HG02885 (cell line): ENCODE measurements at regions not wholly inside any gene's neighbourhood (a gene's known extent, or its start where the extent isn't known, plus 50 kb on each side); places are given as distances from the start of the nearest gene placed in this dataset.

Experiments
- ATAC-seq: cut with Tn5 transposase; IDR thresholded peaks from one replicate; pipeline ENCODE4 v1.9.1; 2021; ENCODE audit warnings: mild to moderate bottlenecking; ENCODE audit not compliant: unreplicated experiment, poor library complexity

DNA sequence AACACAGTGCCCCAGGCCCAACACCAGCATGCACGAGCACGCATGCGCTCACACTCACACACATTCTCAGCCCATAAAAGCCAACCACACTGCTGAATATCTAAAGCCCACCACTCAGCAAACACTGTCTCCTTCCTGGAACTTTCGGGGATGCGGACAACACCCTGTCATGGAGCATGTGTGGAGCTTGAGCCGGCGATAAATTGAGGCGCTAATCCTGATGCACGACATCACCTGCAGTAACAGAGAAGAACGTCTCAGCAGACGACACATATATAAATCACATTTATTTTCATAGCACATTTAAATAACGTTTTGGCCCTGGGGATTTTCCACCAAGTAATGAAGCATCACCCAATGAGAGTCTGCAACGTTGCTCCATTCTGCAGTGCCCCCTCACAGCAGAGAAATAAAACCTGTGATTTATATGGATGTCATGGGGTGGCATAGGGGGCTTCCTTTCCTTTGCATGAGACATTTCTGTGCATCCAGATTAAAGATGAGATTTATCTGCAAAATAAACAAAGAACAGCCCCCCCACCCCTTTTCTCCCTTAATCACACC, 267.7 kb upstream of the NFE2L3 start:
- ATAC-seq = no peak

DNA sequence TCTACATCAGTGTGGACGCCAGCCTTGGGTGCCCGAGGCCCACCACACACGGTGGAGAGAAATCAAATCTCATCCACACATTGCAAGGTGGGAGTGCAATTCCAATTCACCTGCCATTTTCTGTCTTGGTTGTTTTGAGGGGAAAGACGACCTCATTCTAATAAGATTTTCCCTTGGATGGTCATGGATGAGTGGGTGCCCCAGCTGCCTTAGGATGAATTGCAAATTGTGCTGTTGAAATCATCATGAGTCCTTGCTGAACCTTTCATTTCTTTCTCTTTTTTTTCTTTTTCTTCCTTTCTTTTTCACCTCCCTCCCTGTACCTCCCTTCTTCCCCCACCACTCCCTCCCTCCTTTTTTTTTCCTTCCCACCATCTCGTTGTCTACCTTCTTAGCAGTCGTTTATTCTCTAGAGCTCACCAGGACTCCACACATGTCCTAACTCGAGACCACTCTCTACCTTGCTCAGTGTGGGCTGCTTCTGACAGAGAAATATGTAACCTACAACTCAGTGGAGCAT, 266.9 kb upstream of the NFE2L3 start:
- ATAC-seq = no peak

DNA sequence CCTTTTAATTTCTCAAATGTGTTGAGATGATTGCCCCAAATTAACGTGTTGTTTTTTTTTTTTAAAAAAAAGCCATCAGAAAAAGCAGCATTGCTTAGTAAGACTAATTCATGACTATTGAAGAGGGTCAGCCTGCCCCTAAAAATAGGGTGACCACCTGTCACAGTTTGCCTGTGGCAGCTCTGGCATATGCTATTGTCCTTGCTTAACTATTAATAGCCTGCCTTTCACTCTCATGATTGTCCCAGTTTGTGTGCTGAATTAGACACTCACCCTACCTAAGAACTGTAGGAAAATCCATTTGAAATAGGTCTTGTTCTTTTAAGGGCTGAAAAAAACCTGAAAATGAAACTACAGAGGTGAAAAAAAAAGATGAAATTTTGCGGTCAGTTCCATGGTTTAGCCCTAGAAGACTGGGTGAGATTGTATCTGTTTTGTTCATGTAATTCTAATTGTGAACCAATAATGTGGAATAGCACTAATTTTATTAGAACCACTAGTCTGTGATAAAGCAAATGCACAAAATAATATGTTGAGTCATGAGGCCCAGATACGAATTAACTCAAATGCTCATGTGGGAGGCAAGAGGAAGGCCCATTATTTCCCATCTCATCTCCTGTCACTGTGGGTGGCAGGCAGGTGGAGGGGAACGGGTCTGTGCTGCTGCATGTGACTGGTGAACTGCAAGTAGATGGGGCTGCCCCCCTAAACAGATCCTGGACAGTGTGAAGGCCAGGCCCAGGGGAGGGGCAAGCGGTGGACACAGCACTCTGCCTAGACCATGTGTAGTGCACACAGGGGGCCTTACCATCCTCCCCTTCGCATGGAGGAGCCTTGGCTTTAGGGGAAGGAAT, 265.4 kb upstream of the NFE2L3 start:
- ATAC-seq = no peak

DNA sequence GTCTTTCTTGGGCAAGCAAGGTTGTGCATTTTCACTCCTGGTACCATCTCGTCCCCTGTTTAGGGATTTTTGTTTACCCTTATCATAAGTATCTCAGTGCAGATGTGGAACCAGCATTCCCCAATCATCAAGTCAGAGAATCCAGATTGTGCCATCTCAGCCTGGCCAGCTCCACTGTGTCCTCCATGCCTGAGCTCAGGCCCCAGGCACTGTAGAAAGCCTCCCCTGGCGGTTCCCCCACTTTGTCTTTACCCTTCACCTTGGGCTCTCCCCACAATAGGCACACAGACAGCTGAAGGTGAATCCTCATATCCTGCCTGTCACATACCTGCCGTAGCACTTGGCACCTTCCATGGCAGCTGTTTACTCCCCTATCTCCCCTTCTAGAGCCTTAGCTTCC, 264.7 kb upstream of the NFE2L3 start:
- no peak for ATAC-seq

DNA sequence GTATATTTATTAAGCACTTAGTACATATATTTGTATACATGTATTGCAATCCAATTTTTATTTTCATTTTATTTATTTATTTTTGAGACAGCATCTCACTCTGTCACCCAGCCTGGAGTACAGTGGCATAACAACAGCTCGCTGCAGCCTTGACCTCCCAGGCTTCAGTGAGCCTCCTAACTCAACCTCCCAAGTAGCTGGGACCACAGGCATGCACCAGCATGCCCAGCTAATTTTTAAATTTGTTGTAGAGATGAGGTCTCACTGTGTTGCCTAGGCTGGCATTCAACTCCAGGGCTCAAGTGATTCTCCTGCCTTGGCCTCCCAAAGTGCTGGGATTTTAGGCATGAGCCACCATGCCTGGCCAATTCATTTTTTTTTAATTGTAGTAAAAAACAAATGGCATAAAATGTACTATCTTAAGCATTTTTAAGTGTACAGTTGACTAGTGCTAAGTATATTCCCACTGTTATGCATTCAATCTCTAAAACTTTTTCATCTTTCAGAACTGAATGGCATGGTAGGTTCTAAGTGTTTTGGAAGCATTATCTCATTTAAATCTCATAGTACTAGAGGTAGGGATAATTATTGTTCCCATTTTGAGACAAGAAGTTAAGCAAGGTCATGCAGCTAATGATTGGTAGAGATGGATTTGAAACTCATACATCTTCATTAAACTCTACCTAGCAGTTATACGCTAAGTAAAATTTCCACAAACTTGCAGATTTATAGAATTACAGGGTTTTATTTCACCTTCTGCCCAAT, 264.0 kb upstream of the NFE2L3 start:
- no peak for ATAC-seq

DNA sequence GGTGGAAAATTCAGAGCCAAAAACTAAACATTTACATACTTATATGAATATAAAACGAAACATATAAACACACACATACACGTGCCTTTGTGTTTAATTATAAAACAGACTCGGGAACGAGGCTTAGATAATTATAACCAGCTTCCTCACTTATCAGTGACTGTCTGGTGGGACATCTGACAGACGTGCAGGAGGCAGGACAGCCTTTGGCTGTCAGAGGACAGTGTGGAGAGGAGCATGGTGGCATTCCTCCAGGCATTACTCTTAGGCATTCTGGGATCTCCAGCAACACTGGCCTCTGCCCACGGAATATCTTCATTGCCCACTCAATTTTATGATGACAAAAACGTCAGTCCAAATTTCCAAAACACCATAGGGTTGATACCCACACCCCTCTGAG, 262.2 kb upstream of the NFE2L3 start:
- no peak for ATAC-seq

DNA sequence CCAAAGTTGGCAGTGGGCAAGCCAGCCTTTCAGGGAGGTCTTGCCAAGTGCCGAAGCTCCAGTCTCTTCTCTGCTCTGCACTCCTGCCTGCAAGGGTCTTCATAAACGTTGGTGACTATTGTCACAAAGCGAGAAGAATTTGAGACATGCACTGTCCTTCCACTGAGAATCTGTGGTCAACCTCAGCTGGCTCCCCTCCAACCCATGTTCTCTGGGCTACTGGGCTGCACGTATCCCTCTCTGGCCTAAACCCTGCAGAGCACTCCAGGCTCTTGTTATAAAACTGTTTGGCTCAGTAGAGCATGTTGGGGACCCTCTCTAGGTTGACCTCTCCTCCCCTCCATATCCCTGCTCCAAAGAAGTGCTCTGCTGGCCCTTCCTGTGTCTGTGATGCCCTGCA, 260.4 kb upstream of the NFE2L3 start:
- no peak for ATAC-seq

DNA sequence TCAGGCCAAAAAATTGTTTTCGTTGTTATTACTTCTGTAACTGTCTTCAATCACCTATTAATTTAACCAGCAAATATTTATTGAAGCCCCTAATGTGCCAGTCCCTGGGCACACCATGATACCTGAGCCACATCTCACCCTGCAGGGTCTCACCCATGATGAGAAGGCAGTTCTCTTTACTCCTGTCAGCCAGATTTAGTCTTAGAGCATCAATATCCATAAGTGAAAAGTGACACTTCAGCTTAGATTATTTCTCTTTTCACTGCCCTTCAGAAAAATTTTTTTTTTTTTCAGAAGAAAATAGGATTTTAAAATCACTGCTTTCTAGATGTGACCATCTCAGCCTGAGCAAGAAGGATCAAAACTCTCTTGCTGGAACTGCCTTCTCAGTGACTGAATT, 258.6 kb upstream of the NFE2L3 start:
- no peak for ATAC-seq

DNA sequence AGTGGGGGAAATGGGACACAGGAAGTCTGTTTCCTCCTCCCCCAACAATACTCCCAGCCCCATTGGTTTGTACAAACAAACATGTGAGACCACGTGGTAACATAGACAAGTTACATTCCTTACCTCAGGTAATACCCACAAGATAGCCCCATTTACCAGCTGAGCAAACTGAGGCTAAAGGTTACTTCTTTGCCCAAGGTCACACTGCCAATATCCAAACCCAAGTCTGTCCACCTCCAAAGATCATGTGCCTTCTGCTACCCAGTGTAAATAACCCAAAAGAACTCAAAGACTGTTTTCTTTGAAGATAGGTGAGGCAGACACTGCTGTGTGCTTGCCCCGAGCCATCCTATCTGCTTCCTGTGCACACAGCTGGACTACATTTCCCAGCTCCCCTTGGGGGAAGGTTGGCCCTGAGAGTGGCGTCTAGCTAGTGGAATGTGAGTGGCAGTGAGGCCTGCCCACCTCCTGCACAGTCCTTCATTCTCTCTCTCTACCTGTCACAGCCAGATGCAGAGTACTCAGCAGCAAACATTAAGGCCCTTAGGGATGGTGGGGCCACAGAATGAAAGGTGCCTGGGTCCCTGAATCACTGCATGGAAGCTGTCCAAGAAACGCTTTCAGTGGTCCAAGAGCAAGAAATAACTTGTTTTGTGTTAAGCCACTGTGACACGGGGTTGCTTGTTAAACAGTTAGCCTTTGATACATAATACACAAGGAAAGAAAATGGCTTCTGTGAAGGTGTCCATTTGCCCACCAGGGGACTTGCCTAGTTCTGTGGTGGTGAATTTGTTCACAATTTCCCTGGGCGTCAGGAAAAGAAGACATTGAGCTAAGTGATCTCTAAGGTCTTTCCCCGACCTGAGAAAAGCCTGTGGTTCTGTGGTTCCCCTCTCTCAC, 257.7 kb upstream of the NFE2L3 start:
- peak; percentile 74 for ATAC-seq

DNA sequence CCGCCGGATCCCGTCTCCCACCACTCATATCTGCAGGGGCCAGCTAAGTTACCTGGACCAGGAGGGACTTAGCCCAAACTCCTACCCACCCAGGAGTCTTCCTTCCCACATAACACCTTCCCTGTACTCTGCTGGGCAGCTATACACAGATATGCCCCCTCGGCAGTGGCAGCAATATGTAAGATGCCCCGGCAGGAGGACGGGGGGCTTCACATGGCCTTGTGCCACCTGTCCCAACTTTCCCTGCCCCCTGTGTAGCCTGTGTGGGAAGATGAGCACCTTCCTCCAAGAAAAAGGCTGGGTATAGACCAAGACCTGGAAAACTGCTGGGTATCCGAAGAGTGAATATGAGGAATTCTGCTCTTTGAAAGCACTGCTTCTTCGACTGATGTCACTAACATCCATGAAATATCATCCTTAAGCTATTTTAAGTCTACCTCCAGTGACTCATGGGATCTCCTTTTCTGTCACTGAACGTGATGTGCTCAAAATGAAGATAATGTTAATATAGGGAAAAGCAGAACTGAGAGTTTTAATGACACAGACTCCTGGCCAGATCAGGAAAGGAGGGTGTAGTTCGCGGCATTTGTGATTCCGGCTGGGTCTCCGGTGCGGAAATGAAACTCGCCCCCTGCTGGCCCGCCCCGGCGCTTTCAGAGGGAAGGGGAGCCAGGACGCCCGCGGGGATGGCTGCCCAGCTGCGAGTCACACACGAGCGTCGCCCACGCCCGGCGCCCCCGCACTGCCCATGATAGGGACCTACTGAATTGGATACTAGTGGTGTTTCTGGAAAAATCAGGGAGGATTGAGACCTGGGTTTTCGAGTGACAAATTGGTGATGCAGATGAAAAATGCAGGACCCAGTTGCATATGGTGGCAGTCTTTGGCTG, 256.9 kb upstream of the NFE2L3 start:
- peak; percentile 73 for ATAC-seq

DNA sequence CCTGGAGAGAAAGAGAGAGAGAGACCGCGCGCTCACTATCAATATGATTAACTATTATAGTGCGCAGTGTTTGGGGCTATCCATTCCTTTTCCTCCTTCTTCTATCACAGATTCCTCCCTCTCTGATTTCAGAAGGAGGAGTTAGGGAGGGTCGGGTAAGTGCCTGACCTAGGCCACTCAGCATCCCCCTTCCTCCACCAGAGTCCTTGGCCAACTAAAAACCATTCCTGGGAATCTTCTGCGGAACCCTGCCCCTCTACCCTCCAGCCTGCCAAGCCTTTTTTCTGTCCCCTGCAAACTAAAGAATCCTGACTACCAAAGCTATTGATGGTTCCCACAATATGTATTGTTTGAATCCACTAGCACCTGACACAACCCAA, 256.2 kb upstream of the NFE2L3 start:
- ATAC-seq = no peak

DNA sequence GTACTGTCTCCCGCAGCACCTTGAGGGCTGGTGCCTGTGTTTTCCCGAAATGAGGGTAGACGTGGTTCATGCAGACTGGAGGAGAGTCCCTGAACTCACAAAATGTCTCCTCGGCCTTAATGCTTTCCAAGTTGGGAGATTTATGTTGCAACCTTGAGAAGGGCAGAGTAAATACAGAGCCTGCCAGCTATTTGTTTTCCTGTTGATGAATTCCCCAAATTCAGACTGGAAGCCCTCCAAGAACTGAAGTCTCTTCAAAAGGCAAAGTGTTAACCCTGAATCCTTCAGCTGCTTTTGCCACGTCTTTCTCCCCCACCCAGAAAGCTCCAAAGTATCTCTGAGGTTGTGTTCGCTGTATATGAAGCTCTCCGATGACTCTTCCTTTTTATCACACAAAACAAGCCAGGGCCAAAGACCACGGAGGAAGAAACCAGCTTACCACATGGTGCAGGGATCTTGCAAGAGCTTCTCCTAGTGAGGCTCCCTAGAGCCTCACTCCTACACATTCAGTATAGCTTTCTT, 254.7 kb upstream of the NFE2L3 start:
- ATAC-seq = no peak

DNA sequence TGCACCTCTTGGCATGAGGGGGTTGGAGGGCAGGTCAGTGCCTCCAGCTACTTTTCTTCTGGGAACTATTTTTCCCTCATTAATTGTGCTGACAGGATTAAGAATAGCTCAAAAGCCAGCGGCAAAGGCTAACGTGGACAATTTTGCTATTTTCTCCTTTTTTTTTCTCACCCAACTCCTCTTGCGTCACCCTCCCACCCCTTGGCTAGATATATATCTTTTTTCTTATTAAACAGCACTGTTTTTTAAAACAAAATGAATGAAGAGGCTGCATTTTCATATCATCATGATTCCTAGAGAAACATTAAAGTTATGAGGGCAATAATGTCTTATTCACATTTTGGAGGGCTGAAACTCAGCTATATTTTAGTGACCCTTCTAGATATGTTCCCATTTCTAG, 251.8 kb upstream of the NFE2L3 start:
- no peak for ATAC-seq

DNA sequence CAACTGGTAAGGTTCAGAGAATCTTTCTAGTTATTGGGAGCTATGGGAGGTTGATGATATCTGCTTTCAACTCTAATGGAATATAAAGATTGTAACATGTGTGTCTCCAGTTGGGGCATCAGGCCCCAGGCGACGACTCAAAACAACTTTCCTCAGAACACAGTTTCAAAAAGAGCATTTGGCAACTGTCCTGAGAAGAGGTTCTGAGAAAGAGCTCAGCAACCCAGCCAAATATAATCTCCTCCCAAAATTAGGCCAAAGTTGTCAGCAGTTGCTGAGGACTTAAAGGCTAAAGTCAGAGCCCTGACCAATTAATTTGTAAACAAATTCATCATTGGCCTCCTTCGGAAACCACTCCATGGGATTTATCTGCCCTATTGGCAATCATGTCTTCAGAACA, 251.1 kb upstream of the NFE2L3 start:
- no peak for ATAC-seq

DNA sequence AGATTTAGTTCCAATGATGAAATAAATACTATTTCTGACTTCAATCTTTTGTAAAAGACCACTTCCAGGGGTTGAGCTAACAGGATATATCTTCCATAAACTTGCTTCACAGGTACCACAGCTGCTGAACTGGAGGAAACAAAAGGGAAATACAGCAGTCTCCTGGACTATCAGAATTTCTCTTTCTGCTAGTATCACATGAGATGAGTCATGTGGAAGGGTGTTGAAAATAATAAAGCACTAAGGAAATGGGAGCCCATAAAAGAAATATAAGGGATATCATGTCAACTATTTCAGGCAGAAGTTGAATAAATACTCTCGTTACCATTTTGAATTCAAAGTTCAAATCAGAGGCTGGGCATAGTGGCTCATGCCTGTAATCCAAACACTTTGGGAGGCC, 250.3 kb upstream of the NFE2L3 start:
- ATAC-seq = no peak

DNA sequence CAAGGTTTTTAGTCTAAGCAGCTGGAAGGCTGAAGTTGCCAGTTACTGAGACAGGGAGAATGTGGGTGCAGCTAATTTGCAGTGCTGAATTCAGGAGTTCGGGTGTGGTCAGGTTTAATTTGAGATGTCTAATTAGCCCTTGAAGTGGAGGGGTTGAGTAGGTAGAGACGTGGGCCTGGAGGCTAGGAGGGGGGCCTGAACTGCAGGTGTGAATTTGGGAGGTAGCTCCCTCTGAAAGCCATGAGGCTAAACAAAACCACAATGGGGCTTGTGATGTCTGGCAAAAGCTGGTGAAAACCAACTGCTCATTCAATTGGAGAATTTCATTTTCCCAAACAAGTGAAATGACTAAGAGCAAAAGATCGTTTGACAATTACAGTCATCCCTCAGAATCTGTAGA, 246.0 kb upstream of the NFE2L3 start:
- ATAC-seq = no peak

DNA sequence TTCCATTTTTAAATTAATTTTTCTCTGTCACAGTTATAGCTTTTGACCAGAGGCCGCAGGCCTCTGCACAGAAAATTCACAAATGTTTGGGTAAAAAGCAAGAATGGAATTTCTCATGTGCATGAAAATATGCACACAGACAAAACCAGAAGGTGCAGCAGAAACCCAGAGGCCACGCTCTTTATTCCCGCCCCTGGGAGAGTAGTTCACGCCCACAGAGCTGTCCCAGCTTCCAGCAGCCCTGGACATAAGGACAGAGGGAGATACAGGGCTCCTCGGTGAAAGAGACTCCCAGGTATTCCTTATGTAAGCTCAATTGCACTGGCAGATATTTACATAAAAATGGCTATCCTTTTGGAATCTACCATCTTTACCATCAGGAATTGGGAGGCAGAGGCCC, 245.2 kb upstream of the NFE2L3 start:
- ATAC-seq = no peak

DNA sequence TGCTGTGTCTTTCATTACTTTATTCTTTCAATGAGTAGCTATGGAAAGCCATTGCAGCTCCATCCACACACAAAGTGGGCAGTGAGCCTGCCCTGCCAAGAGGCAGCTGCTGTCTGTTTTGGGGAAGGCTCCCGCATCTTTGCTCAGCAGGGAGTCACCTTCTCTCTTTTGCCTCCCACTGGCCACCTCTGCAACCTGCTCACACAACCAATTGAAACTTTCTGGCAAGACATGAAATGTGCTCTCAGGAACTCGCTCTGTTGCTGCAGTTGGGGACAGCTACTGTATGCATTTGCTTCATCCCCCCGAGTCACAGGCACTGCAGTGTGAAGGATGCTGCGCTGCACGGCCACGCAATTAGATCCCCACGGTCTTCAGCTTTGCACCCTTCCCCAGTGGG, 244.8 kb upstream of the NFE2L3 start:
- no peak for ATAC-seq

DNA sequence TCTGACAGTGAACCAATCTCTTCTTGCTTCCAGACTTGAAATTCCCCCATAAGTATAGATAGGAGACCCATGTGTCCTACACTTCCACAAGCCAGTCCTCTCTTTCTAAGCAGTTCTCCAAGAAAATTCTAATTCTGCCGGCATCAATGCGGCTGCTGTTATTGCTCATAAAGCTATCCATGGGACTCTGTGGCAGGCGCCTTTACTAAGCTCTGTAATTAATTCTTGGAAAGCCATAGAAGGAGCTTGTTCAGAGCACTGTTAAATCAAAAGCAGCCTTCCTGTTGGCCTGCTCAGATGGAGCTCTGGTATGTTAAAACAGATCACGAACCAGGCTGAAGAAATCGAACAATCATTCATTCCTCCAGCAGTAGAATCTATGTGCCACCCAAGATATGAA, 244.3 kb upstream of the NFE2L3 start:
- ATAC-seq = no peak
